HT-29 (cell line): ENCODE measurements at regions not wholly inside any gene's neighbourhood (a gene's known extent, or its start where the extent isn't known, plus 50 kb on each side); places are given as distances from the start of the nearest gene placed in this dataset.
"Not testable (repeated sequence)": the region's sequence is repeated elsewhere in the genome, so short reads cannot be mapped to it uniquely, and the experiment has no call there.

Experiments used
- DNase-seq: peaks from one replicate; pipeline ENCODE4 v3.0.0-alpha.2; 2015; ENCODE audit warnings: low spot score

DNA sequence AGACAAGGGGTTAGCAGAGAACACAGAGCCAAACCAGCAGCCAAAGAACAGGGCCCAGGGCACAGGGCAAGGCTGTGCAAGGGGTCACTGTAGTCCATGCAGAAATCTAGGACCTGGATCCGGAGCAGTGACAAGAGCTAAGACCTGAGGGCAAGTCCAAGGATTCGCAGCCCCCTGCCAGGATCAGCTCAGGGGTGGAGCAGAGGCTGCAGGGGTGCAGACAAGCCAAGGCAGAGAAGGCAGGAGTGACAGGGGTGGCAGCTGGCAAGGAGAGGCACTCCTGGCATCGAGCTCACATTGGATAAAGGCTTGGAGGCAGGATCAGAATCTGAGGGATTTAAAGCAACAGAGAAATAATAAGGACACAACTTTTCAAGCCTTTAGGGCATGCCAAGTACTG lies 80.7 kb upstream of the NANOS1 start:
- DNase-seq, result no peak

DNA sequence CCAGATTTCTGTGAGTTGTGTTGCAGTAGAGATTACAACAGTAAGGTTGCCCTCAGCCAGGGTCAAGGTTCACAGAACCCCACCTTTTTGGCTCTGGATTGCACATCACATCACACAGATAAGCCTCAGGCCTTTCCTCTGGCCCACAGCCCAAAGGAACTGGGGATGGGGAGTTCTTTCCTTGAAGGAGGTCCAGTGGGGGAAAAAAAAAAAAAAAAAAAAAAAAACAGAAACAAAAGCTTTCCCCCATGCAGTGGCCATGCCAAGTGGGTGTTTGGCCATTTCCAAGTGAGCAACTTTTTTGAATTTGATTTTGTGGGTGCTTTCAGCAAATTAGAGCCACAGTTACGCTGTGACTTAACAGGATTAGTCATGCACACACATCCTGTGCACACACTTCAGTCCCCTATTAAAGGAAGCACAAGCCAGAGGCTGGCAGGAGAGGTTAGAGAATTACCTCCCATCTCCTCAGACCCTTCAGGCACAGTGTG lies 79.3 kb upstream of the NANOS1 start:
- DNase-seq, result no peak

DNA sequence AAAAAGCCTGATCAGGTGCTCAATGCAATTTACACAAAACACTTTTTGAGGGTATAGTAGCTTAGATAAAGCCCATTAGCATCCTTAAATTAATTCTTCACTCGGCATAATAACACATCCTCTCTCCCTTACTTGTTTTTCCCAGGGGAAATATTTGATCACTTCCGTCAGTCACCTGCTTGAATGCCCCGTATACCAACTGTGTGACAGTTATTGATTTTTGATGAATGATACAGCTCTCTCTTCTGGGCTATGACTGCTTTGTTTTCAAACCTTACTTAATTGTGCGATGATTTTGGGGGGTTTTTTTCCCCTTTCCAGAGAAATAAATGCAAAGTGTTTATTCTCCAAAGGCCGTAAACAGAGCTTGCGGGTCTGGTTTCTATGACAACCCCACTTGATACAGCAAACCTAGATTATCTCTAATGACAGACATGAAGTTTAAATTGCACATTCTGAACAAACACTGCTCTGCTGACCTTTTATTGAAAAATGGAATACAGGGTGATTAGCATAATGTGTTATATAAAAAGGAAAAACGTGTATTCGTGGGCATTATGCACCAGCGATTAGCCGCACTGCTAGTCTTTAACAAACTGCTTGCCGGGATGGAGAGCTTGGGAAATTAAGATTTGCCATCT lies 78.4 kb upstream of the NANOS1 start:
- no peak for DNase-seq

DNA sequence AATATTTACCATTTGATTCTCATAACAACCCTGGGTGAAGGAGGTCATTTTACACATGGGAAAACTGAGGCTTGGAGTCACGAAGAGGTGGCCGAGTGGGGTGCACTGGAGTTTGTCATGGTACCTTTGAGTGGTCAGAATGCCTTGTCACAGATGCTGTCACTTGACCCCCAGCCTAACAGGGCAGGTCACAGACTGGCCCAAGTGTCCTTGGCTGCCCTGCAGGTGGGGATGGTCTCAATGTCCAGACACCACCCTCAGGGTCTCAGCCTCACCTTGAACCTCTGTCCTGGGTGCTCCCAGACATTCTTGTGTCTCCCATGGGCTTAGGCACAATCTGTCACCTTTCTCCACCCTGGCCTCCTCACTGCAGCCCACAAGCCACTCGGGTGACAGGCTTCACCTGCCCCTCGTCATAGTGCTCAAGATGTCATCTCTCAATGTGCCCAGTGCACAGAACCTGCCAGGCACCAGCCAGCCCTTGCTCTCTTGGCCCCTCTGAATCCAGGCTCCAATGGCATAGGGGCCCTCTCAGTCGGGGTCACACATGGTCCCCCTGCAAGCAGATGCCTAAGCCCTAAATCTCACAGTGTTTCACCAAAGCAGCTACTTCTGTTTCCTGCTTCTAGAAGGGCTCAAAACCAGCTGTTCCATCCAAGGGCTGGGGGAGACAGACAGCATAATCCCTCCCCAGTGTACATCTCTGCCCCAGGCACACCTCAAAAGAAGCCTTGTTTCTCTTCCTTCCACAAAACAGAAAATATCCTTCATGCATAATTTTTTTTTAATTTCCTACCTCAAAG lies 76.8 kb upstream of the NANOS1 start:
- DNase-seq, result no peak

DNA sequence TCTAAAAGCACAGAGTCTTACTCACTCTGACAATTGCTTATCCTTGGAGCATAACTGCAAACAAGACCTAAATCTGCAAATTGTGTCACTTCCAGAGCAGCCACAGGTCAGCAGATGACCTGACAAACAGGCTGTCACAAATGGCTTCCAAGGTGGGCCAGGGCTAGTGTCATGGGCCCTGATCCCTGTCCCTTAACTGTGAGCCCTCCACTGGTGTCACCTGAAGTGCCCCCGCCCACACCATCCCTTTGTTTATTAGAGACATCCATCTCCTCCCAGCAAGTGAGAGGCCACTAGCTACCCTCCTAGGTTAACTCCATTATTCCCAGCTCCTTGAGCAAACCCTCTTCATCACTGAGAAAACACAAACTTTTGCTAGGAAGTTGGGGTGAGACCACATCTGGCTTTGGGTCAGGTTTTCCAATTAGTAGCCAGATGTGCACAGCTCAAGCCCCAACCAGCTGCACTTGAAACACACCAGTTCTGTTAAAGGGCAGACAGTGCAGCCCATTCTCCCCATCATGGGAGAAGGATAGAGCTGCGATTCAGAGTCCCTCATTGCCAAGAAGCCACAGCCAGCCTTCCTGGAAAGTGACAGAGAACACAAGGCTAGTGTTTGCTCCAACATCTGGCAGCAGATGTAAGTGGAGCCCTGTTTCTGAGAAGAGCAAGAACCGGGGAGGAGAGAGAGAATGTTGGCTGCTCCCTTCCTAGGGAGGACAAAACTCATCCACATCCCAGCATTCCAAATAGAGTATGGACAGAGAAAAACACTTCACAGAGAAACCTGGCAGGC lies 75.7 kb upstream of the NANOS1 start:
- no peak for DNase-seq

DNA sequence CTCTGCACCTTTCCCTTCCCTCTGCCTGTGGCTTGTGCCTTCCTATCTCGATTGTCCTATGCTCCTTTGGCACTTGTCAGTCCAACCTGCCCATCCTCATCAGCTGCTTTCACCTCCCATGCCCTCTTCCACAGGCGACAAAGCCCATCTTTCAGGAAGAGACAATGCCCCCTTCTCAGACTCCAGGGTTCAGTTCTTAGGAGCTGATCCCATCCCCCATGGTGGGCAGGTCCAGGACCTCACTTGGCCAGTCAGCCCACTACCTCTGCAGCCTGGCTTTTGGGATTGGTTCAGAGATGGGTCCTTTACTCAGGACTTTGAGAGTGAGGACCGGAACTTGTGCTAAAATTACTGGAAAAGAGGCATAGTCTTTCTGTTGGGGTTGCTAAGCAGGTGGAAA lies 74.0 kb upstream of the NANOS1 start:
- DNase-seq, result no peak

DNA sequence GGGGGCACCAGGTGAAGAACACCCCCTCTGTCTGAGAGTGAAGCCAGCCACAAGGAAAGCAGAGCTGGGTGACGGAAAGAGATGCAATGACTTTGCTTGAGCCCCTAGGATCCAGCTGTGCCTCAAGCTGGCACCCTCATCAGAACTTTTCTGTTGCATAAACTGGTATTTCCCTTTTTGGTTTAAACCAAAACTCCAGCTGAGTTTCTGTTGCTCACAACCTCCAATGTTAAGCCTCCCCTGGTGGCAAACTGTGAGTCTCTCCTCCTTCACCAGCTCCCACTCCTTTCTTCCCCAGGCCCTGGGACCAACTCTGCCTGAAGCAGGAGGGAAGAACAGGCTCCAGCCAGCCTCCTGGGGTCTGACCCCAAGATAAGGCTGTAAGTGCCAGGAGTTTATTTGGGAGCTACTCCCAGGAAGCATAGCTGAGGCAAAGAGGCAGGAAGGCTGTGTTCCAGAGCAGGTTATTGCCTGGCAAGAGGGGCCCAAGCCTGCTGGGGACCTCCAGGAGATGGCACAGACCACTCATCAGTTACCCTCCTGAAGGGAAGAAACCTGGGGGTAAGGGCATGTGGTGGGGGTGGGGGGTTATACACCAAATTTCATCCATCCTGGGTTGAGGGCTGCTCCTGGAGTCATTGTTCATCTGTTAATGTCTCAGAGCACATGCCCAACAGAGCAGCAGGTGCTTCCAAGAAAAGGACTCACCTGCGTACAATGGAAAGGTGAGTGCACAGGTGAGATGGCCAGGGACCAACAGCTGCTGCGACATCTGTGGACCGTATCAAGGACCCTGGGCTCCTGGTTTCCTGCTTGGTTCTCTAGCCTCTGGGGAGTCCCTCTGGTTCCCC lies 73.3 kb upstream of the NANOS1 start:
- no peak for DNase-seq

DNA sequence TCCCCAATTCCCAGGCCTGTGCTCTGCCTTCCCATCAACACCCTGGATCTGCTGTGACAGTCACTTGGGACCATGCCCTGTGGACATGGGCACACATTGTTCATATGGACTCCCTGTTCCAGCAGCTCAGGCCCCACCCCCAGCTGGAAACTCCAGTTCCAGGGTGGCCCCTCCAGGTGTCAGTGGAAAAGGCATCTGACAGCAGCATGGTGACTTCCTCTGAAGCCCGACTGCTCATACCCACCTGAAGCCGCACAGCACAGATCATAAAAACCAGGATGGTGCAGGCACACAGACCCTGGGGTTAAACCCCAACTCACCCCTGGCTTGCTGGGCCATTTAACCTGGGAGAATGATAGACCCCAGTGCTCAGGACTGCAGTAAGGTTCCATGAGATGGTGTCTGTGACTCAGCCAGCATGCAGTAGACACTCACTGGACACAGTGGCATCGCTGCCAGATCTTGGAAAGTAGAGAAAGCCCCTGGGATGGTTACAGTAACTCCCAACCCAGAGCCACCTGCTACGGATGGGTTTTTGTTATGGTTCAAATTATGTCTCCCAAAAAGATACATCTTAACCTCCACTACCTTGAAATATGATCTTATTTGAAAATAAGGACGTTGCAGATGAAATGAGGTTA lies 72.6 kb upstream of the NANOS1 start:
- DNase-seq, result no peak

DNA sequence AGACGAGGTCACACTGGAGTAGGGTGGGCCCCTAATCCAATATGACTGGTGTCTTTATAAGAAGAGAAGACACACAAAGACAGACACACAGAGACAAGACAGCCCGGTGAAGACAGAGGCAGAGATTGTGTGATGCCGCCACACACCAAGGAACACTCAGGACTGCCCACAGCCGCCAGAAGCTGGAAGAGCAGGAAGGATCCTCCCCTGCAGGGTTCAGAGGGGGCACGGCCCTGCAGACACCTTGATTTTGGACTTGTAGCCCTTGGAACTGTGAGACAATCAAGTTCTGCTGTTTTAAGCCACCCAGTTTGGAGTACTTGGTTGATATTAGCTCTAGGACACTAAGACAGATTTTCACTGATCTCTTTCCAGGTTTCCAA lies 72.1 kb upstream of the NANOS1 start:
- no peak for DNase-seq

DNA sequence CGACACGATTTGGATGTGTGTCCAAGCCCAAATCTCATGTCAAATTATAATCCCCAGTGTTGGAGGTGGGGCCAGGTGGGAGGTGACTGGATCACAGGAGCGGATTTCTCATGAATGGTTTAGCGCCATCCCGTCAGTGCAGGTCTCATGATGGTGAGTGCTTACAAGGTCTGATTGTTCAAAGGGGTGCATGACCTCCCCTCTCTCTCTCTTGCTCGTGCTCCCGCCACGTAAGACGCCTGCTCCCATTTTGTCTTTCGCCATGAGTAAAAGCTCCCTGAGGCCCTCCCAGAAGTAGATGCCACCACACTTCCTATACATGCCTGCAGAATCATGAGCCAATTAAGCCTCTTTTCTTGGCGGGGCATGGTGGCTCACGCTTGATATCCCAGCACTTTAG lies 71.5 kb upstream of the NANOS1 start:
- no peak for DNase-seq

DNA sequence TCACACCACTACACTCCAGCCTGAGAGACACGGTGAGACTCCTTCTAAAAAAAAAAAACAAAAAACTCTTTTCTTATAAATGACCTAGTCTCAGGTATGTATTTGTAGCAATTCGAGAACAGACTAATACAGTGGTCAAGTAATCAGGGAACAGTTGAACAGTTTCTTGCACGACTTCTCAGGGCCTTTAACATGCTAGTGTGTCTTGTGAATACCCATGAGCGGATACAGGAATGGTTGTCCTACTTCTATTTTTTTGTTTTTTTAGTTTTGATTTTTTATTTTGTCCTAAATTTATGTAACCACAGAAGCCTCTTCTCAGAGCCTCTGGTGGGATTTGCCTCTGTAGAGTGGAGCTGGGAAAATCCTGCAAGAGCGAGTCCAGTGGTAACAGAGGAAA lies 71.0 kb upstream of the NANOS1 start:
- DNase-seq, result no peak

DNA sequence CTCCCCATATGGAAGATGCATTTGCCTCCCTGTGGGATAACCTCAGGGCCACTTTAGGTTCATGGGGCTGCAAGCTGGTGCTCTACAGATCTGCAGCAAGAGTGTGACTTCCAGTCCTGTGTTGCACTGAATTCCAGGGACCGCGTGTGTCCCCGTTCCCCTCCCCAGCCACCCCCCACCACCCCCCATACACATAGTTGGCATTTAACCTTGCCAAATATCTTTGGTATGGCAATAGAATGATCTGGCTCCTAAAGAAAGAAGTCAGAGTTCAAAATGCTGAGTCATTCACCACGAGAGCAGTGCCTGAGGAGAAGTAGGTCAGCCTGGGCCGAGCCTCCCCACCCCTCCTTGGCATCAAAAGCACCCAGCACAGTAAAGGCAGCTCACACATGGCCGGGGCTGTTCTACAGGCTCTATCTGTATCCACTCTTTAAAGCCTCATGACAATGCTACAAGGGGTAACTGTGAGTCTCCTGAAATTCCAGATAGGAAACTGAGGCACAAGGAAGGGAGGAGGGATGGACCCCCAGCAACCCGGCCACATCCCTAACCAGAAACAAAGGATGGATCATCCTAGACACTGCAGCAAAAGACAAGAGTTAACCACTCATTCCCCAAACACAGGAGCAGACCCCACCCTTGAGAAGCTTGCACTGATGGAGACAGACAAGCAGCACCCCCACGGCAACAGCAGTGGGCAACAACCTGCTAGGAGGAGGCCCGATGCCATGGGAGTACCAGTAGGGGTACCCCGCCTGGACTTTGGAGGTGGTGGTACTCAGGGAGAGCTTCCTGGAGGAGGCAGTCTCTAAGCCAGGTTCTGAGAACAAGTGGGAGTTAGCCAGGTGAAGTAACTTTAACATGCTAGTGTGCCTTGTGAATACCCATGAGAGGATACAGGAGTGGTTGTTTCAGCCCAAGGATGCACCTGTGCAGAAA lies 70.3 kb upstream of the NANOS1 start:
- DNase-seq, result peak; percentile 76

DNA sequence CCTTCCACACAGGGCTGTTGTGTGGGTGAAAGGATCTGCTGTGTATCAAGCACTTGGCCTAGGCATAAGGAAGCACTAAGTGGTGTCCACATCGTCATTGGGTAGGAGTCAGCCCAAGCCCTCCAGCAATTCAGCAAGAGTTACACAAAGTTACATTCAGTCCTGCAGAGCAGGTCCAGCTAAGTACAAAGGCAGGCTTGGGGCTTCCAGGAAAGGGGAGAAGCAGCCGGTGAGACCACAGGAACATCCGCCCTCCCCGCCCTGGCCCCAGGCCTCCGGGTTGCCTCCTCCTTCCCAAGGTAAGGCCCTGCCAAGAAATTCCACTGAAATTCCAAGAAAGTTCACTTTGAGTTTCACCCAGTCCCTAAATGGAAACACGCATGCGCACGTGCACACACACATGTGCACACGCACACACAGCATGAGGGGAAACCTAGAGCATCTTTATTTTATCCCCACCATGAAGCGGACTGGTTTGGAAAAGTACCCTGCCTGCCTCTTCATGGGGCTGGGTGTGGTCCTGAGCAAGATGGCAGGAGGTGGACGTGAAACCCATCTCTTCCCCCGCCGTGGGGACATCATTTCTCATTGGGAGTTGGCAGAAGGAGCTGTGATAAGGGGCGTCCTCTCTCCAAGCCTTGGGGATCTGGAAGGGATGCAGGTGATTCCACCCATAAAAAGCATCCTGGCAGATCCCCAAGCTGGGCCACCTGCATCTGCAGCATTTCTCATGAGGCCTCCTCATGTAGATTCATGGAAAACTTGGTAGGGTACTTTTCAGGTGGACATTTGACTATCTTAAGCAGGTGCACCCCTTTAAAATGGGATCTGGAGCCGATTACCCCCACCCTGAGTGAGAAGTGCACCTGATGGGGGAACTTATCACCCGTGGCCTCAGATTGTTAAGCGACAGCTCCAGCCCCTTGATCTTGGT lies 69.1 kb upstream of the NANOS1 start:
- peak; percentile 32 for DNase-seq

DNA sequence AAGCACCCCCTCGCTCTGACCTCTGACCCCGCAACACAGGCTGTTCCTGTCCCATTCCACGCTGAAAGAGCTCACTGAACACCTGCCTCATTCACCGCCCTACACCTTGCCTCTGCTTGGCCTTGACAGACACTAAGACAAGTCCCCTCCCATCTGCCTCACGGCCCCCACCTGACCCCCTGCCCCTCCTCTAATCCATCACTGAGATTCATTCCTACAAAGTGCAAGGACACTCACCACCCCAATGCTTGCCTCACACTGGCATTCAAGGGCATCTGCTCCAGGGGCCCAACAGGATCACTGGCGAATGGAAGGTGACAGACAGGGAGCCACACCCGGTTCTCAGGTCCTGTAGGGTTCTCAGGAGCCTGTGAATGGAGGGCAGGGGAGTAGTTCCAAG lies 68.1 kb upstream of the NANOS1 start:
- no peak for DNase-seq

DNA sequence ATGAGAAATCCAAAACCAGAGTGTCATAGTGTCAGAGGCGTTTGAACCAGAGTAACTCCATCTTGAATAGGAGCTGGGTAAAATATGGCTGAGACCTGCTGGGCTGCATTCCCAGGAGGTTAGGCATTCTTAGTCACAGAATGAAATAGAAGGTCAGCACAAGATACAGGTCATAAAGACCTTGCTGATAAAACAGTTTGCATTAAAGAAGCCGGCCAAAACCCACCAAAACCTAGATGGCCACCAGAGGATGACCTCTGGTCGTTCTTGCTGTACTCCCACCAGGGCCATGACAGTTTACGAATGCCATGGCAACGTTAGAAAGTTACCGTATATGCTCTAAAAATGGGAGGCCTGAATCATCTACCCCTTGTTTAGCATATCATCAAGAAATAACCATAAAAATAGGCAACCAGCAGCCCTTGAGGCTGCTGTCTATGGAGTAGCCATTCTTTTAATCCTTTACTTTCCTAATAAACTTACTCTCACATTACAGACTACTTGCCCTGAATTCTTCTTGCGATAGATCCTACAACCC lies 67.1 kb upstream of the NANOS1 start:
- not testable (repeated sequence) for DNase-seq

DNA sequence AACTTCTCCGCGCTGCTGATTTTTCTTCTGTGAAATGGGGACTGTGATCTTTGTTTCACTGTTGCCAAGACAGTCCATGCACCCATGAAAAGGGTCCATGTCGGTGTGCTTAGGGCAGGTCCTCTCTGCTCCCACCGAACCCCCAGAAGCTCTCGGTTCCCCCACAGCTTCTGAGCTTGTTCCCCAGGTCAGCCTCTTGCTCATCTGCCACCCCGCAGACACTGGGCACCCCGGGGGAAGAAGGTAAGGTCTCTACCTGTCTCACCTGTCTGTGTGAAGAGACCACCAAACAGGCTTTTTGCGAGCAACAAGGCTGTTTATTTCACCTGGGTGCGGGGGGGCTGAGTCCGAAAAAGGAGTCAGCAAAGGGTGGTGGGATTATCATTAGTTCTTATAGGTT lies 66.2 kb upstream of the NANOS1 start:
- DNase-seq, result no peak

DNA sequence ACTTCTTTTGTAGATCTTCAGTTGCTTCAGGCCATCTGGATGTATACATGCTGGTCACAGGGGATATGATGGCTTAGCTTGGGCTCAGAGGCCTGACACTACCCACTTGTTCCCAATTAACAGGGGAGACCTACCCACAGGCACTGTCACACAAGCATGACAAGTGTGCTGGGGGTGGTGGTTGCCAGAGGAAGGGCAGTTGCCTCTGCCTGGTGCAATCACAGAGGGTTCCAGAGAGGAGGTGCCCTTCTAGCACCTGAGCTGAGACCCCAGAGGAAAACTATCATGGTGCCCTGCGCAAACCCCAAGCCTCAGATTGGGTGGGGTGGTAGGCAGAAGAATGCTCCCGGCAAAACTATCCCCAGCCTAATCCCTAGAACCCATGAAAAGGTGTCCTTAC lies 65.6 kb upstream of the NANOS1 start:
- DNase-seq, result no peak

DNA sequence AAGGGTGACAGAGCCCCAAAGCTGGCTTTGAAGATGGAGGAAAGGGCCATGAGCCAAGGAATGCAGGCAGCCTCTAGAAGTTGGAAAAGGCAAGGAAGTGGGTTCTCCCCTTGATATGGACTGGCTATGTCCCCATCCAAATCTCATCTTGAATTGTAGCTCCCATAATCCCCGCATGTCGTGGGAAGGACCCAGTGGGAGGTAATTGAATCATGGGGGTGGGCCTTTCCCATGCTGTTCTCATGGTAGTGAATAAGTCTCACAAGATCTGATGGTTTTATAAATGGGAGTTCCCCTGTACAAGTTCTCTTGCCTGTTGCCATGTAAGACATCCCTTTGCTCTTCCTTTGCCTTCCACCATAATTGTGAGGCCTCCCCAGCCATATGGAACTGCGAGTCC lies 65.0 kb upstream of the NANOS1 start:
- not testable (repeated sequence) for DNase-seq

DNA sequence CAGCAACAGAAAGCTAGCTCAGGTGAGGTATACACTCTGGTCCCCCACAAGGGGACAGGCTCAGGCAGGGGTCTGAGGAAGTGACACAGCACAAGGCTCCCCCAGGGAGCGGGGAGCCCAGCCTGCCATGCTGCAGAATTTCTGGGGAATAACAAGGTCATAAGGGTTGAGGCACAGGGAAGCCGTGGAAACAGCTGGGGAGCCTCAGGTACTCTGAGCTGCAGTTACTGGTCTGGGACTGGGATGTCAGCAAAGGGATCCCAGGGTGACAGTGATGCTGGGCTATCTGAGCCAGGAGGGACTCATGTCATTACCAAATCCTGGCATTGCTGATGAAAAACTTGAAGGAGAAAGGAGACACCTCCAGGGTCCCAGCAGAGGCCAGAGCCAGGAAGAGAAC lies 64.4 kb upstream of the NANOS1 start:
- DNase-seq, result no peak
